ENCODE measurements at regions not wholly inside any gene's neighbourhood (a gene's known extent, or its start where the extent isn't known, plus 50 kb on each side); places are given as distances from the start of the nearest gene placed in this dataset.
A peak's percentile ranks its signal among the peaks of the same experiment; 100 is the strongest.
"Not testable (repeated sequence)": the region's sequence is repeated elsewhere in the genome, so short reads cannot be mapped to it uniquely, and the experiment has no call there.

GRCh38 chr11:13782390-13783075 is 114.1 kb downstream of the FAR1 start:
- DNase-seq: no peak

- DNase-seq: no peak
These were observed 116.0 kb downstream of the FAR1 start for GRCh38 chr11:13784441-13784840.

- DNase-seq: peak; percentile 34
These were observed 116.4 kb downstream of the FAR1 start for GRCh38 chr11:13784855-13785254.

GRCh38 chr11:13786688-13787087 is 118.2 kb downstream of the FAR1 start:
- DNase-seq: peak; percentile 49

GRCh38 chr11:13797616-13798015 is 129.1 kb downstream of the FAR1 start:
- DNase-seq: not testable (repeated sequence)

GRCh38 chr11:13800901-13801300 is 132.4 kb downstream of the FAR1 start:
- DNase-seq: no peak

GRCh38 chr11:13818325-13818724 is 144.2 kb upstream of the SPON1 start:
- no peak for DNase-seq

GRCh38 chr11:13826505-13827278 is 135.8 kb upstream of the SPON1 start:
- DNase-seq: no peak

- peak; percentile 80 for DNase-seq
These were observed 130.8 kb upstream of the SPON1 start for GRCh38 chr11:13831696-13832095.

GRCh38 chr11:13834463-13834862 is 128.1 kb upstream of the SPON1 start:
- no peak for DNase-seq

GRCh38 chr11:13836666-13837065 is 125.9 kb upstream of the SPON1 start:
- no peak for DNase-seq

GRCh38 chr11:13837286-13837685 is 125.2 kb upstream of the SPON1 start:
- DNase-seq: no peak

- DNase-seq: no peak
These were observed 121.1 kb upstream of the SPON1 start for GRCh38 chr11:13841393-13841792.

- DNase-seq: no peak
These were observed 114.5 kb upstream of the SPON1 start for GRCh38 chr11:13848031-13848430.

- DNase-seq: no peak
These were observed 112.1 kb upstream of the SPON1 start for GRCh38 chr11:13850231-13851005.

GRCh38 chr11:13851691-13852090 is 110.8 kb upstream of the SPON1 start:
- DNase-seq: no peak

- no peak for DNase-seq
These were observed 110.0 kb upstream of the SPON1 start for GRCh38 chr11:13852481-13852880.

- DNase-seq: no peak
These were observed 104.7 kb upstream of the SPON1 start for GRCh38 chr11:13857828-13858227.

- DNase-seq: no peak
These were observed 102.6 kb upstream of the SPON1 start for GRCh38 chr11:13859892-13860291.

- no peak for DNase-seq
These were observed 101.1 kb upstream of the SPON1 start for GRCh38 chr11:13861411-13861810.

GRCh38 chr11:13862845-13863392 is 99.6 kb upstream of the SPON1 start:
- DNase-seq: no peak

GRCh38 chr11:13868710-13869397 is 93.7 kb upstream of the SPON1 start:
- no peak for DNase-seq

- DNase-seq: no peak
These were observed 93.1 kb upstream of the SPON1 start for GRCh38 chr11:13869398-13869886.

Data from NCI-H345 (cell line).